ENCODE measurements at regions not wholly inside any gene's neighbourhood (a gene's known extent, or its start where the extent isn't known, plus 50 kb on each side); places are given as distances from the start of the nearest gene placed in this dataset.

DNA sequence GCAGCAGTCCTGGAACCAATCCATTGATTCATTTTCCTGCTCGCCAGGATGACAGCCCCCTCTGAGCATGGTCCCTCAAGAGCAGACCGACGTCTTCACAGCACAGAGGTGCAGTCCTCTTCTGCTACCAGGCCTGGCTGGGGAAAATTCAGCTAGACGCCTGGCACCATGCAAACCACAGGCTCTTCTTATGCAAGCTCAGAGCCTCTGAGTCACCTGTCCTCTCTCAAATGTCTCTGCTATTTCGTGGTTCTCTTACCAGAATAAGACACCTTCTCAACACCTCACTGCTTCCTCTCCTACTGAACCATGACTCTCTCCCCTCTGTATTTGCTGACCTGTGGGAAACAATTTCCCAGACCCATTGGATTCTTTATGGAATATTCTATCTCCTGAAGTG lies 79.8 kb upstream of the CYRIA start:
- no peak for TF ChIP-seq POLR2AphosphoS5 (IDR thresholded peaks at IDR 0.05; ENCODE audit: insufficient read depth in 1 of 2, low read depth in 1 of 2)
- TF ChIP-seq, protein P1, sequence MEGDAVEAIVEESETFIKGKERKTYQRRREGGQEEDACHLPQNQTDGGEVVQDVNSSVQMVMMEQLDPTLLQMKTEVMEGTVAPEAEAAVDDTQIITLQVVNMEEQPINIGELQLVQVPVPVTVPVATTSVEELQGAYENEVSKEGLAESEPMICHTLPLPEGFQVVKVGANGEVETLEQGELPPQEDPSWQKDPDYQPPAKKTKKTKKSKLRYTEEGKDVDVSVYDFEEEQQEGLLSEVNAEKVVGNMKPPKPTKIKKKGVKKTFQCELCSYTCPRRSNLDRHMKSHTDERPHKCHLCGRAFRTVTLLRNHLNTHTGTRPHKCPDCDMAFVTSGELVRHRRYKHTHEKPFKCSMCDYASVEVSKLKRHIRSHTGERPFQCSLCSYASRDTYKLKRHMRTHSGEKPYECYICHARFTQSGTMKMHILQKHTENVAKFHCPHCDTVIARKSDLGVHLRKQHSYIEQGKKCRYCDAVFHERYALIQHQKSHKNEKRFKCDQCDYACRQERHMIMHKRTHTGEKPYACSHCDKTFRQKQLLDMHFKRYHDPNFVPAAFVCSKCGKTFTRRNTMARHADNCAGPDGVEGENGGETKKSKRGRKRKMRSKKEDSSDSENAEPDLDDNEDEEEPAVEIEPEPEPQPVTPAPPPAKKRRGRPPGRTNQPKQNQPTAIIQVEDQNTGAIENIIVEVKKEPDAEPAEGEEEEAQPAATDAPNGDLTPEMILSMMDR (IDR thresholded peaks at IDR 0.05): no peak
